CMK (cell line): ENCODE measurements at regions not wholly inside any gene's neighbourhood (a gene's known extent, or its start where the extent isn't known, plus 50 kb on each side); places are given as distances from the start of the nearest gene placed in this dataset.
"Not testable (repeated sequence)": the region's sequence is repeated elsewhere in the genome, so short reads cannot be mapped to it uniquely, and the experiment has no call there.

Source experiments
- DNase-seq: peaks from one replicate; pipeline ENCODE4 v3.0.0-alpha.2; 2010; ENCODE audit warnings: low read depth

DNA sequence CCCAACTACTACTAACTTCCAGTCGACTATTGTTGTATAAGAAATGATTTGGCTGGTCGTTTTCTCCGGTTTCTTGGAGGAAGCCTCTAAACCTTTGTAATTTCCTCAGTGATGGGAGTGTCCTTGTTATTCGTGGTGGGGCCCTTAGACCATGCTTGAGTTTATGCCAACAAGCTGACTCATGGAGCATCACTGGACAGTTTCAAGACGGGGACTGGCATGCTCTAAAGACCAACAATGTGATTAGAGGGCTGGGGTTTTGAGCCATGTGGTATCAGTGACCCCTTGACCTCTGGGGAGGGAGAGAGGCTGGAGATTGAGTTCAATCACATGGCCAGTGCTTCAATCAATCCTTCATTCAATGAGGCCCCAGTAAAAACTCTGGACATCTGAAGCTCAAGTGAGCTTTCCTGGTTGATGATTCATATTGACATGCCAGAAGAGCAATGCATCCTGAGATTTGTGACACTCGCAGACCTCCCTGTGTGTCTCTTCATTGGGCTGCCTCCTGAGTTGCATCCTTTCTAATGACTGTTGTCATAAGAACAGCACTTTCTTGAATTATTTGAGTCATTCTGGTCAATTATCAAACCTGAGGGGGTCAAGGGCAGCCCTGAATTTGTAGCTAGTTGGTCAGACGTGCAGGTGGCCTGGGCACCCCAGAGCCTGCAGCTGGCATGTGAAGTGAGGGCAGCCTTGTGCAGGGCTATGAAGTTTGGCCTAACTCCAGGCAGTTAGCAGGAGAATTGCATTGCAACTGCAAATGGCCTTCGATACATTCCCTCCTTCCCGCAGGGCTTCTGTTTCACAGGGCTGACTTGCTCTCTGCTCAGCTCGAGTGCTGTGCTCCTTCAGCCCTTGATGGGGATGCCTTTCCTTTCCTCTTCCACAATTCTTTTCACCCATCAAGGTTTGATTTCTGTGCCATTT, 246.5 kb downstream of the FGF9 start:
- no peak for DNase-seq

DNA sequence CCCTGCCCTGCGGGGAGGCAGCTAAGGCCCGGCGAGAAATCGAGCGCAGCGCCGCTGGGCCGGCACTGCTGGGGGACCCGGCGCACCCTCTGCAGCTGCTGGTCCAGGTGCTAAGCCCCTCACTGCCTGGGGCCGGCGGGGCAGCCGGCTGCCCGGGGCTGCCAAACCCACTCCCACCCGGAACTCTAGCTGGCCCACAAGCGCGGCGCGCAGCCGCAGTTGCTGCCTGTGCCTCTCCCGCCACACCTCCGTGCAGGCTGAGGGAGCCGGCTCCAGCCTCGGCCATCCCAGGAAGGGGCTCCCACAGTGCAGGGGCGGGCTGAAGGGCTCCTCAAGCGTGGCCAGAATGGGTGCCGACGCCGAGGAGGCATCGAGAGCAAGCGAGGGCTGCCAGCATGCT, 249.9 kb downstream of the FGF9 start:
- not testable (repeated sequence) for DNase-seq

DNA sequence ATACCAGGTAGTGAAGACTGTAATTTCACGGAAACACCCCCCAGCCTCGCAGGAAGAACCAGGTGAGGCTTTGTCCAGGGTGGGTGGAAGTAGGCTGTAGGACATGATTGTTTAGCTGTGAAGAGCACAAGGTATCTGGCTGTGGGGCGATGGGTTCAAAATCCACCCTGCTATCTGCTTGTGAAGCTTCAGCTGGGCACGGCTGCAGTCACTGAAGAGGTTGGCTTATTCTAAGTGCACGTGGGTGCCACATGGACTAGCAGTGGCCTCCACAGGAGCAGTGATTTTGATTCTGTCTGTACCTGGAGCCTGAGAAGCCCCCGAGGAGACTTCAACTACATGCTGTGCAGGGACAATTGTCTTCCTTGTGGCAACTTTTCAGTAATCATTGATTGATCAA, 254.1 kb downstream of the FGF9 start:
- no peak for DNase-seq

DNA sequence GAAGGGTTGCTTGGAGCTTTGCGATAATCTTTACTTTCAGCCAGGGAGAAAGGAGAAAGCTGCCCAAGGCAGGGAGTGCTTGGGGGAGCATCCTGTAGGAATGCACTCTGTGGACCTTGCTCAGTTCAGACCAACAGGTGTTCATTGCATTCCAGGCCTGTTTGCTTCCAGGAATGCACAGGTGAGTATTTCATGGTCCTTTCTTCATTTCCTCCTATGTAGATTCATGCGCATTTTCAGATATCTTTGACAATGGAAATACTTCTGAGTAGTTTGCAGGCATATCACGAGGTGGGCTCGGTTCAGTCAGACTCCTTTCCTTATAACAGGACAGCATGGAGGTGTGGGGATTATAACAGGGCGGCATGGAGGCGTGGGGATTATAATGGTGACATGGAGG, 254.8 kb downstream of the FGF9 start:
- no peak for DNase-seq

DNA sequence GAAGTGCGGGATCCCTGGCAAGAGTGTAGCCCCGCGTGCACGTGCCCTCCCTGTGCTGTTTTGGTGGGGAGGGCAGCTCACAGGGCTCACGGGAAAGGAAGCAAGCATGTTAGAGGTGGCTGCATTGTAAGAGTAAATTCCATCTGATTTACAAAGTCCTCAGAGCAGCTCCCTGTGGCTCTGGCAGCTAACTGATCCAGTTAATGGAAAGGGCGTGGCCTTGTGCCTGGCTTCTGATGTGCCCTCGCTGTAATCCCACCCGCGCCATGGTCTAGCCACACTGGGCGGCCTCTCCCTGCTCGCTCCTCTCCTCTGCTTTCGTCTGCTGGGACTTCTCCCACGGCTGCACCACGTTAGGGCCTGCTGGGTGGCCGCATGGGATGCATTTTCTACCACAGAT, 258.5 kb downstream of the FGF9 start:
- no peak for DNase-seq

DNA sequence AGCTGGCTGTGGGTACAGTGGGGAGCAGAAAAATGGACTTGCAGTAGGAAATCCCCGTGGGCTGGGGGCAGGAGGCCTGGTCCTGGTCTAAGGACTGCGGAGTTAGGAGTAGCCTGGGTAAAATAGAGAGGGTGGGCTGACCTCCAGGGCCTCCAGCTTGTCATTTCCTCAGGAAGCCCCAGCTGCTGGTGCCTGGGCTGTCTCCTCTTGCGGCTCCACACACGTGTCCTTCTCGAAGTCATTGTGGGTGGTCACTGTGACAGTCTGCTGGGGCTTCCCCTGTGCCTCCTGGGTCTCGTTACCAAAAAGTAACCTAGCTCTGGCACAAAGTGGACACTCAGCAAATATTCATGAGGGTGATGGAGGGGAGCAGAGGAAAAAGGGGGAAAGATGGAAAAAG, 259.7 kb downstream of the FGF9 start:
- no peak for DNase-seq

DNA sequence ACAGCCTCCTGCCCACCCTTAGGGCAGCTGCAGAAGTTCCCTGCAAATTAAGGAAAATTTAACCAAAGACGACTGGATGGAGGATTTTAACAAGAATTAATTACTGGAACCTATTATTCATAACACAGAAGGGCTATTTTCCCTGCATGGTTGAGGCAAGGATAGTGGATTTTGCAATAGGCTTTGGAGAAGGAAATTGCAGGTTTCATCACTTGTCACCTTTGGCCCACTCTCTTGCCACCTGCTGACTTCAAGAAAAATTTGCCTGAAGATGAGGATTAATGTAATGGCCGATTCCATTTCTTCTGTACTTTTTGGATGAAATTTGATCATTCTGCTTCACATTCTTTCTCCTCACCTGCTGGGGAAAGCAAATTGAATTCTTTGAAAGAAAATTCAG, 261.7 kb downstream of the FGF9 start:
- DNase-seq = no peak

DNA sequence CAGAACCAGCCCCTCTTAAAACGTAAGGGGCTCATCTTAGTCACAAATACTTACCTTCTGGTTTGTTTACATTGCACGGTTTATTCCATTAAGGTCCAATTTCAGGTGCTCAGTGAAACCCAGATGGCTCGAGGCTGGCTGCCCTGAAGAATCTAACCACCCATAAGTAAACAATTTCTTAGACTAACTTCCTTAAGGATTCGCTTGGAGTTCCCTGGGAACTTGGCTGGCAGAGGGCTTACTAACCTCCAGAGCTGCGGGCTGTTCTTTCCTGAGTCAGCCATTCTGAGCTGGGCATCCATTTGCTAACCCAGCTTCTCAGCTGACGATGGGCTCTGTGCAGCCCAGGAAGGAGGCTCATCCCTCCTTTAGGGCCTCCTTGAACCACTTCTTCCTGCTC, 262.1 kb downstream of the FGF9 start:
- no peak for DNase-seq

DNA sequence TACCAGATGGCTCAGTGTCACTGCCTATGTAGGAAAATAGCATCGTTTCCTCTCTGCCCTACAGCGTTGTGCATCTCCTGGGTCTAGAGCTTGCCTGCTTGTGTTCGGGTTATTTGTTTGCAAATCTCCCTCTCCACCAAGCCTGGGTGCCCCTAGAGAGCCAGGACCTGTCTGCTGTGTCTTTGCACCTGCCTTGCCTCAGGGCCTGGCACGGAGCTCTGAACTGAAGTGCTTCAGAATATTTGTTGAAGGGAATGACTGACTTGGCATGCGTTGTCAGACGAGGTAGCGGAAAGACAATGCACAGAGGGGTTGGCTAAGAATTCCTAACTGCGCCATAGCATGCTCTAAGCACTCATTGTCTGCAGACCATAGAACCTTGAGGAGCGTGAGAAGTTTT, 263.4 kb downstream of the FGF9 start:
- no peak for DNase-seq

DNA sequence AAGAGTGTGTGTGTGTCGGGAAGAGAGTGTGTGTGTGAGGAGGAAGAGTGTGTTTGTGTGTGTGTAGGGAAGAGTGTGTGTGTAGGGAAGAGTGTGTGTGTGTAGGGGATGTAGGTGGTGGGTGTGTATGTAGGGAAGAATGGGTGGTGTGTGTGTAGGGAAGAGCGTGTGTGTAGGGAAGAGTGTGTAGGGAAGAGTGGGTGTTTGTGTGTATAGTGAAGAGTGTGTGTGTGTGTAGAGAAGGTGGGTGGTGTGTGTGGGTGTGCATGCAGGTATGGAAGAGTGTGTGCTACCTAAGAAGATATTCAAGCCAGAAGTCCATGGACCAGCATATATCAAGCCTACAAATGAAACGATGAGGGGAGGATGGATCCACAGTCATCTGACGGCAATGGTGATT, 265.8 kb downstream of the FGF9 start:
- no peak for DNase-seq

DNA sequence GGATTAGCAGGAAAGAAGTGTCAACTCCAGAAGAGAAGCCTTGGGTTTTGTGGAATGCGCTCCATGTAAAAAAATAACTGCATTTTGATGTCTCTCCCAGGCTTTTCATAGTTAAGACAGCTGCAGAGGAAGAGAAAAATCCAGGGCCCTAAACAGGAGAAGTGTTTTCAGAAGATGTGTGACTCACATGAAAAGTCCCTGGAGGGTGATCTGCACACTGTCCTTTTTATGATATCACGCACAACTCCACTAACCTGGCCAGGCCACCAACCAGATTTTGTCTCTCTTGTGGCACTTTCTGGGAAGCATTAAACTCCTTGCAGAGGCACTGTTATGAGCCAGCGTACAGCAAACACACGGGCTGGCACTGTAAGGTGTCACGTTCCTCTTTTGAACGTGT, 267.3 kb downstream of the FGF9 start:
- no peak for DNase-seq

DNA sequence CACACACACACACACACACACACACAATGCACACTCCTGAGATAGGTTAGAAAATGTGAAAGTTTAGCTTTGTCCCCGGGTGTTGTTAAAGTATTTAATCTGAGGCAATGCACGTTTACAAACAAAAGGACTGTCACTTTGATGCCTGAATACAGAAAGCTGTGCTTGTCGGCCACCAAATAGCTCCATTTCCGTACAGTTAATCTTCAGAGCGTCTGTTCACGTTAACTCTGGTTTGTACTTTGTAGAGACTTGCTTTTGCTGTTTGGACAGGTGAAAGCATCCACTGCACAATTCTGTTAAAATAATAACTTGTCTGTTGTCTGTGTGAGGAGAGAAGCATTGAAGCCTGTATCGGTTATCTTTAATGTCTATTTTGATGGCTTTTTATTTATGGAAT, 267.8 kb downstream of the FGF9 start:
- DNase-seq = no peak

DNA sequence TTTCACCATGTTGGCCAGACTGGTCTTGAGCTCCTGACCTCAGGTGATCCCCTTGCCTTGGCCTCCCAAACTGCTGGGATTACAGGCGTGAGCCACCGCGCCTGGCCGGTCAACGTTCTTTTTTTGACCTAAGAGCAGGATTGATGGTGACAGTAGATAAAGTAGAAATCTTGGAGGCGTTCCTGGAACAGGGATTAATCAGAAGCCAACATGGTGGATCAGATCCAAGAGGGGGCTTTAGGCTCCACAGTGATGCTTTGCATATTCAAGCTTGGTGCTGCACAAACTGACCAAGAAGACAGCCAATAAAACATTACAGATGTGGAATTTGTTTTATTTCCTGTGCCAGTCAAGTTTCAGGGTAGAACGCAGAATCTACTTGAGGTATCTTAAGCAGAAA, 271.2 kb downstream of the FGF9 start:
- DNase-seq = no peak

DNA sequence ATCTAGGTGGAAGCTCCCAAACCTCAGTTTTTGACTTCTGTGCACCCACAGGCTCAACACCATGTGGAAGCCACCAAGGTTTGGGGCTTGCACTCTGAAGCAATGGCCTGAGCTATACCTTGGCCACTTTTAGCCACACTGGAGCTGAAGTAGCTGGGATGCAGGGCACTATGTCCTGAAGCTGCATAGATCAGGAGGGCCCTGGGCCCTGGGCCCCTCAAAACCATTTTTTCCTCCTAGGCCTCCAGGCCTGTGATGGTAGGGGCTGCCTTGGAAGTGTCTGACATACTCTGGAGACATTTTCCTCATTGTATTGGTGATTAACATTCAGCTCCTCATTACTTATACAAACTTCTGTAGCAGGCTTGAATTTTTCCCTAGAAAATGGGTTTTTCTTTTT, 273.7 kb downstream of the FGF9 start:
- DNase-seq = no peak

DNA sequence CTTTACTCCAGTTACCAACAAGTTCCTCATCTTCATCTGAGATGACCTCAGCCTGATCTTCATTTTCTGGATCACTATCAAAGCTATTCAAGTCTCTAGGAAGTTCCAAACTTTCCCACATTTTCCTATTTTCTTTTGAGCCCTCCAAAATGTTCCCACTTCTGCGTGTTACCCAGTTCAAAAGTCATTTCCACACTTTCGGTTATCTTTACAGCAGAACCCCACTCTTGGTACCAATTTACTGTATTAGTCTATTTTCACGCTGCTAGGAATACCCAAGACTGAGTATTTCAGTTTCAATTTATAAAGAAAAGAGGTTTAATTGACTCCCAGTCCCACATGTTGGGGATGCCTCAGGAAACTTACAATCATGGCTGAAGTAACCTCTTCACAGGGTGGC, 274.3 kb downstream of the FGF9 start:
- DNase-seq = no peak

DNA sequence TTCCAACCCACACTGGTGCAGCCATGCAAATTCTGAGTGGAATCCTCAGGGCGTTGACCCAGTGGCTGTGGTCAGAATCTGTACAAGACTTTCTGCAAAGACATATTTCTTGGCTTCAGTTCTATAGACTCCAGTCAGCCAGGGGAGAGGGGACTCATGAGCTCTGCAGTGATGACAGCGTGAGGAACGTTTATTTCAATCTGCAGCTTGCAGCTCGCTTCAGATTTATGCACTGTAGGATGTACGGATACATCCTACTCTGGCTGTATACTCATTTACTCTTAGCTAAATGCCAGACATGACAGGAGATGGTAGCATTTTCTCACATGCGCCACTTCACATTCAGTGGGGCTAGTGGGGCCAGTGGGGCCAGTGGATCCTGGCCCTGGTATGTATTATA, 276.1 kb downstream of the FGF9 start:
- DNase-seq = no peak

DNA sequence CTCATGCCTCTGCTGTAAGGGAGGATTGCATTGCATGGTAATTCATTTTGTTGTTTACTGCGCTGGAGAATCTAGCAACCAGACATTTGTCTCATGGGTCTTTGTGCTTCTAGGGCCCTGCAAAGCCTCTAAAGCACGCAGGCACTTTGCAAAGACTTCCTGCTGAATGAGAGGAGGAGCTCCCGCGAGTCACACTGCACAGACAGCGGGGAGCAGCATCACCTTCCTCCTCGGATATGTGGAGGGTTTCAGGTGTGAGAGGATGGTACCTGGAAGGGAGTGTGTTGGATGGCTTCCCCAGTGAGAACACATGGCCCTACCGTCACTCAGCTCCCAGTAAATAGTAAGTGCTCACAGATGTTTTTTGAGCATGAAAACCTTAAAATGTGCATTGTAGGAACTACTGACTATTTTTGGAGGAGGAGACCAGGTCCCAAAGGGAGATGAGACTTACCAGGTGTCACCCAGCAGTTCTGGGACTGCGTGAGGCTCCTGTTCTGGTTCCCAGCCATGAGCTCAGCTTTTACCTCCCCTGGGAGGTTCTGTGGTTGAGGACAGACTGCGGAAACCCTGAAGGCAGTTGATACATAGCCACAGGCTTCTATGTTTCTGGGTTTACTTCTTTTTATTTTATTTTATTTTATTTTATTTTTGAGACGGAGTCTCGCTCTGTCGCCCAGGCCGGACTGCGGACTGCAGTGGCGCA, 278.0 kb downstream of the FGF9 start:
- DNase-seq = no peak

DNA sequence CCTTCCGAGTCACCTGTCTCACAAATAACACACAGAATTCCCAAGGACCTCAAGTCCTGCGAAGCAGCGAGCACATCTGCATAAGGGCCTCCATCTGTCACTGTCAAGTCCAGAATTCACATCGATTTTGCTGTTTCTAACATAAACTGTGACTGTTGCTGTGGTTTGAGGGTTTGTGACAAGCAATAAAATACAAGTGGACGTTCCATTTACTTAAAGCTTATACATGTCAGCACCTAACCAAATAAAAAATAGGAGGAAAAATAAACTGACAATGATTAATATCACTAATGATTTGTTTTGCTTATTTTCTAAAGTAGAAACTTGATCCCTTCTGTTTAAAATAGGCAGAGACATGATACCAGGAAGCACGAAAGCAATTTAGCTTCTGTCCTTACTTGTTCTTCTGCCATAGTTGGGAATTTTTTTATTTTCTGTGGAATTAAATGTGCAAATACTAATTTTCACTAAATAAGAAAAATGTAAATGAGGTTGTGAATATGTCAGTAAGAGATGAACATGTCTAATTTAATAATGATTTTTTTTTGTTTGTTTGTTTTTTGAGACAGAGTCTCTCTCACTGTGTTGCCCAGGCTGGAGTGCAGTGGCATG, 279.1 kb downstream of the FGF9 start:
- no peak for DNase-seq

DNA sequence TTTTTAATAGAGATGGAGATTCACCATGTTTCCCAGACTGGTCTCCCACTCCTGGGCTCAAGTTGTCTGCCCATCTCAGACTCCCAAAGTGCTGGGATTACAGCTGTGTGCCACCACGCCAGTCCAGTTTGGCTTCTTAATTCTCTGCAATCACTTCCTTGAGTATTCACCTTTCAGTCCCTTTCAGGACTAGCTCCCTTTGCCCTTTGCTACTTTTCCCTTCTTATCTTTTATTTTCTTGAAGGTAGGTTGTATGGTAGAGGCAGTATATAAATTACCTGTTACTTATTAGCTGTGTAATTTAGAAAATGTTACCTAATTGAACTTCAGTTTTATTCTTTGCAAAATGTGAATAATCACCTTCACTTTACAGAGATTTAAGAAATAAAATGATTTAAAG, 285.8 kb downstream of the FGF9 start:
- no peak for DNase-seq

DNA sequence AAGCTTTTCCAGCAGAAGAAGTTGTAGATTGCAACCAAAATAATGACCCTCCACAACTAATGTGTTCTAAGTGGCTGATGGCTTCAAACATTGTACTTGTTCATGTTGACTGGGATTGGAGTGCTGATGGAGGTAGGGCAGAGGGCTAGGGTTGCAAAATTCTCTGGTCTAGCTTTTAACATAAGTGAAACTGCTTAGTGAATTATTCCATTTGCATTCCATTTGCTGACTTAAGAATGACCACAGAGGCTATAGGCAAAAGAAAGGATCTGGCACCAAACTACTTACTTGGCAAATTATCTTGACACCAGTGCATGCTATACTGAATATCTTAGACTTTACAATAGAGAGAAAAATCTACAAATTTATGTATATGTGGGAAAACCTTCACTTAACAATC, 287.0 kb downstream of the FGF9 start:
- no peak for DNase-seq

DNA sequence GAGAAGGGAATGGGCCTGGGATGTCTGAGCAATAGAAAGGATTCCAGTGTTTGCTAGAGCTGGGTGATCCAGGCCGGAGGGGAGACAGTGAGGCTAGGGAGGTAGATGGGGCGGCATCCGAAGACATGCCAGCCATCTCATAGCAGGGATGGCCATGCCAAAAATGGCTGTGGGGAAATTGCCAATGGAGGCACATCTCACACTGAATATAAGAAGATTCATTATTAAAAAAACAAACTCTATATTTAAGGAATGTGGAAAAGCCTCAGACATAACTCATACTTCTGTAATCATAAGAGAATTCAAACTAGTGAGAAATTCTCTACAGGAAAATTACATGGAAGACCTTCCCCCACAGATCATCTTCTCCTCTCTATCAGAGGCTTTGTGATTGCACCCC, 289.2 kb downstream of the FGF9 start:
- no peak for DNase-seq

DNA sequence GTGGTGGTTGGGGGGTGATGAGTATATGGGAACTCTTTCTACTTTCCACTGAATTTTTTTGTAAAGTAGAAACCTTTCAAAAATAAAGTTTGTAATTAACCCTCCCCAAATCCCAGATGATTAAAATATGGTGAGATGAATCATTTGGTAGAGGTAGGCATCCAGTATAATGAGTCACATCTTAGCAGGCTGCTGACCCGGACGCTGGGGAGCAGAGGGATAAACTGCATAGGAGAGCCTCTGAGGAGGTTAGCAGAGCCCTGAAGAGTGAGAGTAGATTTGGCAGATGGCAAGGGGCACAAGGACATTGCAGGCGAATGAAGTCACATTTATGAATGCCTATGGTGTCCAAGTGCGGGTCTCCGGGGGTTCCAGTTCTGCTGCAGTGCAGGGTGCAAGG, 293.8 kb downstream of the FGF9 start:
- DNase-seq = no peak

DNA sequence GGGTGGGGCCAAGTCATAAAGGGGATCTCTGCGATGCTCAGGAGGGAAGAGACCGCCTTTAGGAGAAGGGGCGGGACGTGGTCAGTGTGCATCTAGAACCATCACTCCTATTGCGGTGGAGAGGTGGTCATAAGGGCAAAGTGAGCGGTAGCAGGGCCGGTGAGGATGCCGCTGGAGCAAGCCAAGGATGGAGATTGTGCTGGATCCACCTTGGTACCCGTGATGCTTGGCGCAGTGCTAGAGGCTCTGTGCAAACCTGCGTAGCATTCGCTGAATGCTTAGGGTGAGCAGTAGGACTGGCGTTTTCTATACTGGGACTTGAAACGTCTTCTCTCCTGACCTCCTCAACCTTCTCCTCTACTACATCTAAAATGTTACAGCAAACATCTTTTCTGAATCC, 294.2 kb downstream of the FGF9 start:
- no peak for DNase-seq
